SK-N-SH treated with all-trans-retinoic acid at 6 μM for 48 hours (cell line): ENCODE measurements at regions not wholly inside any gene's neighbourhood (a gene's known extent, or its start where the extent isn't known, plus 50 kb on each side); places are given as distances from the start of the nearest gene placed in this dataset.

Experiments
- ATAC-seq: fragments of 200-7000 bp; cut with Tn5 transposase; 3 replicates; pipeline ENCODE4 v1.9.1; 2020; ENCODE audit warnings: mild to moderate bottlenecking, moderate library complexity
- ARNTL ChIP-seq: fragments of 450-650 bp; formaldehyde crosslinking; IDR thresholded peaks from 2 replicates; pipeline ENCODE4 v1.5.0; 2020; ENCODE audit warnings: low read depth, mild to moderate bottlenecking, moderate library complexity, borderline replicate concordance
- BACH2 ChIP-seq: fragments of 250-450 bp; sonication (Bioruptor Pico); IDR thresholded peaks from 2 replicates; pipeline ENCODE4 v1.9.0; 2021; ENCODE audit warnings: mild to moderate bottlenecking, borderline replicate concordance
- CREB5 ChIP-seq: fragments of 250-450 bp; sonication (Bioruptor Pico); IDR thresholded peaks from 2 replicates; pipeline ENCODE4 v1.5.1; 2020; ENCODE audit warnings: low read depth, mild to moderate bottlenecking, moderate library complexity
- CSDC2 ChIP-seq: fragments of 250-450 bp; sonication (Bioruptor Pico); IDR thresholded peaks from 2 replicates; pipeline ENCODE4 v1.5.0; 2020; ENCODE audit warnings: mild to moderate bottlenecking, moderate library complexity
- CSRNP3 ChIP-seq: fragments of 250-450 bp; sonication (Bioruptor Pico); IDR thresholded peaks from 2 replicates; pipeline ENCODE4 v1.5.1; 2021; ENCODE audit warnings: mild to moderate bottlenecking, moderate library complexity
- ESRRG ChIP-seq: fragments of 250-450 bp; sonication (Bioruptor Pico); IDR thresholded peaks from 2 replicates; pipeline ENCODE4 v1.6.1; 2021; ENCODE audit warnings: mild to moderate bottlenecking
- GLIS3 ChIP-seq: fragments of 250-450 bp; sonication (Bioruptor Pico); IDR thresholded peaks from 2 replicates; pipeline ENCODE4 v1.5.0; 2020; ENCODE audit warnings: mild to moderate bottlenecking, moderate library complexity
- ISL1 ChIP-seq: fragments of 250-450 bp; sonication (Bioruptor Pico); IDR thresholded peaks from 2 replicates; pipeline ENCODE4 v2.1.2; 2022; ENCODE audit warnings: mild to moderate bottlenecking, moderate library complexity
- OSR1 ChIP-seq: fragments of 250-450 bp; sonication (Bioruptor Pico); IDR thresholded peaks from 2 replicates; pipeline ENCODE4 v1.8.0; 2022; ENCODE audit warnings: moderate library complexity, mild to moderate bottlenecking, inconsistent platforms
- PATZ1 ChIP-seq: fragments of 250-450 bp; sonication (Bioruptor Pico); IDR thresholded peaks from 2 replicates; pipeline ENCODE4 v1.8.0; 2020; ENCODE audit warnings: mild to moderate bottlenecking, moderate library complexity, borderline replicate concordance
- PPARA ChIP-seq: fragments of 250-450 bp; sonication (Bioruptor Pico); IDR thresholded peaks from 2 replicates; pipeline ENCODE4 v1.5.0; 2020; ENCODE audit warnings: mild to moderate bottlenecking, borderline replicate concordance
- RARB ChIP-seq: fragments of 250-450 bp; sonication (Bioruptor Pico); IDR thresholded peaks from 2 replicates; pipeline ENCODE4 v1.8.0; 2021; ENCODE audit warnings: mild to moderate bottlenecking, moderate library complexity
- SNAI2 ChIP-seq: fragments of 250-450 bp; sonication (Bioruptor Pico); IDR thresholded peaks from 2 replicates; pipeline ENCODE4 v1.5.0; 2020; ENCODE audit warnings: mild to moderate bottlenecking, moderate library complexity
- TCF4 ChIP-seq: fragments of 250-450 bp; sonication (Bioruptor Pico); IDR thresholded peaks from 2 replicates; pipeline ENCODE4 v1.8.0; 2021; ENCODE audit warnings: mild to moderate bottlenecking, moderate library complexity, borderline replicate concordance
- TOX ChIP-seq: fragments of 250-450 bp; sonication (Bioruptor Pico); IDR thresholded peaks from 2 replicates; pipeline ENCODE4 v1.8.0; 2021; ENCODE audit warnings: mild to moderate bottlenecking, moderate library complexity, borderline replicate concordance
- TSHZ2 ChIP-seq: fragments of 250-450 bp; sonication (Bioruptor Pico); IDR thresholded peaks from 2 replicates; pipeline ENCODE4 v1.5.0; 2020; ENCODE audit warnings: mild to moderate bottlenecking, moderate library complexity
- ZC3H10 ChIP-seq: fragments of 250-450 bp; sonication (Bioruptor Pico); IDR thresholded peaks from 2 replicates; pipeline ENCODE4 v1.5.1; 2021; ENCODE audit warnings: mild to moderate bottlenecking, moderate library complexity
- ZFP3 ChIP-seq: fragments of 250-450 bp; sonication (Bioruptor Pico); IDR thresholded peaks from 2 replicates; pipeline ENCODE4 v1.5.0; 2020; ENCODE audit warnings: mild to moderate bottlenecking, moderate library complexity
- ZFP30 ChIP-seq: fragments of 450-650 bp; formaldehyde crosslinking; IDR thresholded peaks from 2 replicates; pipeline ENCODE4 v1.5.0; 2022; ENCODE audit warnings: mild to moderate bottlenecking, moderate library complexity
- ZNF565 ChIP-seq: fragments of 450-650 bp; formaldehyde crosslinking; conservative IDR thresholded peaks from 2 replicates; pipeline ENCODE4 v1.5.0; 2020; ENCODE audit warnings: low read depth, mild to moderate bottlenecking, moderate library complexity
- ZNF70 ChIP-seq: fragments of 450-650 bp; formaldehyde crosslinking; IDR thresholded peaks from 2 replicates; pipeline ENCODE4 v1.5.0; 2020; ENCODE audit warnings: mild to moderate bottlenecking, moderate library complexity
- TF ChIP-seq, protein P1 (sequence below): fragments of 250-450 bp; sonication (Bioruptor Pico); IDR thresholded peaks from 2 replicates; pipeline ENCODE4 v1.8.0; 2021; ENCODE audit warnings: low read depth, mild to moderate bottlenecking, moderate library complexity, borderline replicate concordance

- no peak for ATAC-seq
Observed at GRCh38 chr7:15906436-15906835, 220.0 kb upstream of the MEOX2 start.

DNA sequence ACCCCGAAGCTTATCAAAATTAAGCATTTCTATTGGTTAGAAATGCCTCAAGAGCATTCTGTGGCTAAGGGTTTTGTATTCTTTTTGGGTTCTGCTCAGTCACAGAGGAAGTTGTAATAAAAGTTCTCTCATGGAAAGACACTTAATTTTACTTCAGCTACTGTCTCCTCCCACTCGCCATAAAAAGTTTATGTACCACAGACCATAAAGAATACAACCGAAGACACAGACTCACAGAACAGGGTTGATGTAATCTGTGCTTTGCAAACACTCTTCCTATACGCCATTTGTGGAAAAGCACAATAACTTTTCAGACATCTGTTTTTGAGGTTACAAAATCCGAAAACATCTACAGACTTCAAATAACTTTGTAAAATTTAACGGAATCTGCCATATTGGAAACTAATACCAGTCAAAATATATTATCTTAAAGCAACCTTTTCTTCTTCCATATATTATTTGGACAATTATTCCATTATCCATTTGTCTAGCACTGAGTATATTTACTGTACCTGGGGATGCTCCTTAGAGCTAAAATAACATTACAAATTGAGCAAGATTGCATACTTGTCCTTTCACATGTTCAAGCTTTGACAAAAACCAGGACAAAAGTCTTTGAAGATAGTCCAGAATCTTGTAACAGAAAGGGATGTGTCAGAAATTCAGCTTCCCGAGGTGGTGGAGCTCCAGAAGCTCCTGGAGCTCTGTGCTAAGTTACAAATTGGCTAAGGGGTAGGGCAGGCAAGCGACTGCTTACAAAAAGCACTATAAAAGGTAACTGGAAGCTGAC is 219.0 kb upstream of the MEOX2 start:
- TF ChIP-seq ESRRG (CRISPR knock-in tag), result no peak
- no peak for TF ChIP-seq ZFP3 (CRISPR knock-in tag)
- no peak for TF ChIP-seq PPARA (CRISPR knock-in tag)
- no peak for TF ChIP-seq RARB
- TF ChIP-seq PATZ1 (CRISPR knock-in tag), result no peak
- TF ChIP-seq CSRNP3, result no peak
- TF ChIP-seq ZNF565 (CRISPR knock-in tag), result no peak
- no peak for TF ChIP-seq SNAI2
- no peak for TF ChIP-seq ZFP30
- no peak for TF ChIP-seq CREB5 (CRISPR knock-in tag)
- TF ChIP-seq ARNTL (CRISPR knock-in tag), result no peak
- TF ChIP-seq CSDC2, result no peak
- no peak for TF ChIP-seq OSR1
- TF ChIP-seq ISL1, result no peak
- TF ChIP-seq, all 23 proteins: peak for 0
- ATAC-seq, result no peak

More at GRCh38 chr7:15906436-15906835, 220.0 kb upstream of the MEOX2 start:
- TF ChIP-seq TOX (CRISPR knock-in tag) (no peak), CREB5 (CRISPR knock-in tag) (no peak), TCF4 (CRISPR knock-in tag) (no peak), ZFP30 (no peak), CSRNP3 (no peak), ZC3H10 (no peak), BACH2 (CRISPR knock-in tag) (no peak), ESRRG (CRISPR knock-in tag) (no peak), TSHZ2 (CRISPR knock-in tag) (no peak), SNAI2 (no peak), CSDC2 (no peak), ZFP3 (CRISPR knock-in tag) (no peak), GLIS3 (CRISPR knock-in tag) (no peak), ZNF70 (CRISPR knock-in tag) (no peak)
- TF ChIP-seq, protein P1, sequence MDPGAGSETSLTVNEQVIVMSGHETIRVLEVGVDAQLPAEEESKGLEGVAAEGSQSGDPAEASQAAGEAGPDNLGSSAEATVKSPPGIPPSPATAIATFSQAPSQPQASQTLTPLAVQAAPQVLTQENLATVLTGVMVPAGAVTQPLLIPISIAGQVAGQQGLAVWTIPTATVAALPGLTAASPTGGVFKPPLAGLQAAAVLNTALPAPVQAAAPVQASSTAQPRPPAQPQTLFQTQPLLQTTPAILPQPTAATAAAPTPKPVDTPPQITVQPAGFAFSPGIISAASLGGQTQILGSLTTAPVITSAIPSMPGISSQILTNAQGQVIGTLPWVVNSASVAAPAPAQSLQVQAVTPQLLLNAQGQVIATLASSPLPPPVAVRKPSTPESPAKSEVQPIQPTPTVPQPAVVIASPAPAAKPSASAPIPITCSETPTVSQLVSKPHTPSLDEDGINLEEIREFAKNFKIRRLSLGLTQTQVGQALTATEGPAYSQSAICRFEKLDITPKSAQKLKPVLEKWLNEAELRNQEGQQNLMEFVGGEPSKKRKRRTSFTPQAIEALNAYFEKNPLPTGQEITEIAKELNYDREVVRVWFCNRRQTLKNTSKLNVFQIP, result no peak
